Non-pigmented ciliary epithelial cell (primary cell): ENCODE measurements at regions not wholly inside any gene's neighbourhood (a gene's known extent, or its start where the extent isn't known, plus 50 kb on each side); places are given as distances from the start of the nearest gene placed in this dataset.
"Not testable (repeated sequence)": the region's sequence is repeated elsewhere in the genome, so short reads cannot be mapped to it uniquely, and the experiment has no call there.

ENCODE experiments used
- DNase-seq: peaks from one replicate; pipeline ENCODE4 v3.0.0-alpha.2; 2010; ENCODE audit warnings: low read depth

DNA sequence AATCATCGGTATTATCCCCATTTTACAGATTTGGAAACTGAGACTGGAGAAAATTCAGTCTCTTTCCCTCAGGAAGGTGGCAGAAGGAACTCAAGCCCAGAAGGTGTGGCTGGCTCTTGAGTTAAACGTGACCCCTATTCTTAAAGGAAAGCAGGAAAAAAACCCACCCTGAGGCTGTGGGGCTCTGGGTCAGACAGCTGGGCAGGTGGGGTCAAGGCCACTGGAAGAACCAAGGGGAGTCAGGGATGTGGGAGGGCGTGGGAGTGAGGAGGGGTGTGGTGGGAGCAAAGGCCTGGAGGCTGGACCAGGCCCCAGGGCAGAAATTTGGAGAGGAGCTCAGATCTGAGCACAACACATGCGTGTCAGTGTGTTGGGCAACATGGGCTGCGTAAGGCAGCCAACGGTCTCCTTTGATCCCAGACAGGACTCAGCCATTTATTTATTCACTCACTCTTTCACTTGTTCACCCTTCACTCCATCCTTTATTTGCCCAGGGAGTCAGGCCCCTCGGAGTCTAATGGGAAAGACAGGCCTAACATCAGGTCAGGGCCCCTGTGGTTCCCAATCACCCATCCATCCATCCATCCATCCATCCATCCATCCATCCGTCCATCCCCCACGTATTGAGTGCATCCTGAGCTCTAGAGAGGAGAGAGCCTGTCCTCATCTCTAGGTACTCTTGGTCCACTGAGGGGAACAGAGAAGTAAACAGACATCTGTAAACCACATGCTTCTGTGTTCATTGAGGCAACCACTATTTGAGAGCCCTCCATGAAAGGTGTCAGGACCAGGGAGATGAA lies 165.0 kb downstream of the VEGFA start:
- no peak for DNase-seq

- no peak for DNase-seq
Observed at GRCh38 chr6:43934183-43934802, 164.3 kb downstream of the VEGFA start.

DNA sequence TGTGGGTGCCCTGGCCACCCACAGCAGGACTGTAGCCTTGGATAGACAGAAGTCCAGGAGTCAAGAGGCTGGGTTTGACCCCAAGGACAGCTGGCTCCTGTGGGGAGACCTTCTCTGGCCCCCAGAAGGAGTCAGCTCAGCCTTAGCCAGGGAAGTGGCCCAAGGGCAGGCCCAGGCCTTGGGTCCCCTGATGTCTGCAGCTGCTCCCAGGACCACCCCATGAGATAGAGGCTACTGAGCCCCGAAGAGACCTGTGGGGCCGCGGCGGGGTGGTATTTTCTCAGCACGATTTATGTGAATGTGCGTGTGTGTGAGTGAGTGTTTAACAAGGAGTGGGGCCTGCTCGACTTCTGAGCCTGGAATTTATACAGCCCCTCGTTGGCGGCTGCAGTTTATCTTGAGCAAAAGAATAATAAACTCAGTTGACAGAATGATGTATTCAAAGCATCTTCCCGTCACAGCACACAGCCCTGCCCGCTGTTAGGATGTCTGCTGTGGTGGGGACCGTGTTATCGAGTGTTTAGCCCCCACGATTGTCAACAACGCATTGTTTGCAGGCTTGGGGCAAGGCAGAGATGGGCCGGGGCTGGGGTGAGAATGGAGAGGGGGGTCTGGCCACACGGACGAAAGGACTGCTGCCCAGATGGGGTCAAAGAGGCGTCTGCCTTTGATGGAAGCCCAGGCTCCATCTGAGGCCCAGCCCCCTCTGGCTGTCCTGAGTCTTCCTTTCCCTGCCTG lies 163.3 kb downstream of the VEGFA start:
- DNase-seq, result no peak

- no peak for DNase-seq
Observed at GRCh38 chr6:43932259-43933147, 162.5 kb downstream of the VEGFA start.

DNA sequence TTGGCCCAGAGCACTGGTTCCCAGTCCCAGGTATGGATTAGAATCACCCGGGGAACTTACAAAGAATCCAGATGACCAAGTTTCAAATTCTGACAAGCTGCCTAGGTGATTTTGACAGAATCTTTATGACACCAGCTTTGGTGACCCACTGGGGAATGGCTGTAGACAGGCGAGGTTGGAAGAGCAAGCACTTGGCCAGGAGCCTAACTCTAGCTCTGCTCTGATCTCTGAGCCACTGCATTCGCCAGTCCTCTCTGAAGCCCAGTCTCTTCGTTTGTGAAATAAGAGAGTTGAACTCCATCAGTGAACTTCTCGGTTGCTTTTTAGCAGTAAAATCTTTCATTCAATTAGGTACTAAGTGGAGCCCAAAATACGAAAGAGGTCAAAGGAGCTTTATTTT lies 161.2 kb downstream of the VEGFA start:
- no peak for DNase-seq

DNA sequence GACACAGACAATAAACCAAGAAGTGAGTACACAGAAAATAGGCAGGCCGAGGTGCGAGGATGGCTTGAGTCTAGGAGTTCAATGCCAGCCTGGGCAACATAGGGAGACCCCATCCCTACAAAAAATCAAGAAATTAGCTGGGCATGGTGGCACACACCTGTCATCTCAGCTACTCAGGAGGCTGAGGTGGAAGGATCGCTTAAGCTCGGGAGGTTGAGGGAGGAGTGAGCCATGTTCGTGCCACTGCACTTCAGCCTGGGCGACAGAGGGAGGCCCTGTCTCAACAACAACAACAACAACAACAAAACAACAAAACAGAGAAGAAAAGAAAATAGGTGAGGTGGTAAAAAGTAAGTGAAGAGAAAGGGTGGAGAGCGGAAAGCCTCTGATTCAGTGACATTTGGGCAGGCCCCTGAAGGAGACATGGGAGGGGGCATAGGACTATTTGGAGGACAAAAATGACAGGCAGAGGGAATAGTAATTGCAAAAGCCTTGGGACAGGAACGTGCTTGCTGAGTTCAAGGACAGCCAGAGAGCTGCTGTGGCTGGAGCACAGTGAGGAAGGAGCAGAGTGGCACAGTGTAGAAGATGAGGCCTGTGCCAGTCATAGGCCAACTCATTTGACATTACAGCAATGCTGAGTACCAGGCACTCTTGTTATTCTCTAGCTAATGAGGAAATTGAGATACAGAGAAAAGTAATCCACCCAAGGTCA lies 160.6 kb downstream of the VEGFA start:
- DNase-seq, result no peak

DNA sequence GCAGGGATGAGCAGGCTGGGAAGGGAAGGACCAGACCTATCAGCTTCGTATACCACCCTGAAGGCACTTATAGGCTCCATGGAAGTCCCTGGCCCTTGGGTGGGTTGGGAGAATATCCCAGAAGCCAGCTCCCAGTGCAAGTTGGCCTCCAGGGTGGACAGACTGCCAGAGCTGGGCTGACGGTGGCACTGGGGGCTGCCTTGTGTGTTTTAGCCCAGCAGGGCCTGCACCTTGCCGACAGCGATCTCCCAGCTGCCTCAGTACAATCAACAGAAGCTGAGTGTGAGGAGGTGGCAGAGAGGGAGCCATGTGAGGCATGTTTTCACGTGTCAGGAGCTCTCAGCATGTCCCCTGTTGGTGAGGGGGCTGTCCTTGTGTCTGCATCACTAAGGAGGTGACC lies 159.5 kb downstream of the VEGFA start:
- no peak for DNase-seq

DNA sequence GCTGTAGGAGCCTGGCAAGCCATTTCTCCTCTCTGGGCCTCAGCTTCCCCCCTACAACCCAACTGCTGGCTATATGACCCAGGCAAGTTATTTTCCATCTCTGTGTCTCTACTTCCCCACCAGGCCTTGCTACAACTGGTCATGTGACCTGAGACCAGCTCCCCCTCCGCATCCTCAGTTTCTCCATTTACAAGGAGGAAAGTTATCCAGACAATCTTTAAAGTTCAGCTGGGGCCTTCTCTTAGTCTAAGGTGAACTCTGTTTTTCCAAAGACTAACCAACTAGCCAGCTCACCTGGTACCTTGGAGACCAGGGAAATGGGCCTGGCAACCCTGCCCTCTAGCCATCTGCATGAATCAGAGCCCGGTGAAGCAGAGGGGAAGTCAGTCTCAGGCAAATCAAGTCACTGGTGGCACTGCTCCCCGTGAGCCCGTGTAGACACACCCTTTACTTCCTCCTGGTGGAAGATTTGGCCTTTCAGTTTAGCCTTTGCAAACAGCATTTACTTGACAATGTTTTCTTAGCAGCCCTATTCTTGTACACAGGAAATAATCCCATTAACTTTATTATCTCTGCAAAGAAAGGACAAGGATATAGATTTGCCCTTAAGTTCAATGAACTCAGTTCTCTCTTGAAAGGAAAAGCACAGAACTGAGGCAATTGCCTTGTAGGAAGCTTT lies 157.7 kb downstream of the VEGFA start:
- DNase-seq, result no peak

- peak; percentile 78 for DNase-seq
Observed at GRCh38 chr6:43926634-43927531, 156.9 kb downstream of the VEGFA start.

GRCh38 chr6:43925636-43926139 lies 155.7 kb downstream of the VEGFA start:
- not testable (repeated sequence) for DNase-seq

DNA sequence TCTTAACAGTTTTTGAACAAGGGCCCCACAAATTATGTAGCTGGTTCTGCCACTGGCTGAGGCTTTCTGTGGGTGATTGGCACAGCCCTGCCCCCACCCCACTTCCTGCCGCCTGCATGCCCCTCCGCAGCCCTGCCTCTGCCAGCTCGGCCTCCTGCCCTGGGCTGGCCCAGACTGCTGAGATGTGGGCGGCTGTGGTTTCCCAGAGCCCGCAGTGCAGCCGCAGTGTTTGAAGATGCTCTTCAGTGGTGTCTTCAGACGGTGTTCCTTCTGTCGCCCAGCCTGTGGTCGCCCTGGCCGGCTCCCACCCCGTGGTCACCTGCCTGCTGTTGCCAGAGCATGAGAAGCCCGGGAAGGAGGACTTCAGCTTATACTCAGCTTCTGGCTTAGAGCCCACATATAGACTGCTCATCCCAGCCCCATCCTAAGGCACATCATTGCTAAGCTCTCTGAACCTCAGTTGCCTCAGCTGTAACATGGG lies 154.3 kb downstream of the VEGFA start:
- DNase-seq, result no peak

GRCh38 chr6:43923376-43924221 lies 153.6 kb downstream of the VEGFA start:
- no peak for DNase-seq

DNA sequence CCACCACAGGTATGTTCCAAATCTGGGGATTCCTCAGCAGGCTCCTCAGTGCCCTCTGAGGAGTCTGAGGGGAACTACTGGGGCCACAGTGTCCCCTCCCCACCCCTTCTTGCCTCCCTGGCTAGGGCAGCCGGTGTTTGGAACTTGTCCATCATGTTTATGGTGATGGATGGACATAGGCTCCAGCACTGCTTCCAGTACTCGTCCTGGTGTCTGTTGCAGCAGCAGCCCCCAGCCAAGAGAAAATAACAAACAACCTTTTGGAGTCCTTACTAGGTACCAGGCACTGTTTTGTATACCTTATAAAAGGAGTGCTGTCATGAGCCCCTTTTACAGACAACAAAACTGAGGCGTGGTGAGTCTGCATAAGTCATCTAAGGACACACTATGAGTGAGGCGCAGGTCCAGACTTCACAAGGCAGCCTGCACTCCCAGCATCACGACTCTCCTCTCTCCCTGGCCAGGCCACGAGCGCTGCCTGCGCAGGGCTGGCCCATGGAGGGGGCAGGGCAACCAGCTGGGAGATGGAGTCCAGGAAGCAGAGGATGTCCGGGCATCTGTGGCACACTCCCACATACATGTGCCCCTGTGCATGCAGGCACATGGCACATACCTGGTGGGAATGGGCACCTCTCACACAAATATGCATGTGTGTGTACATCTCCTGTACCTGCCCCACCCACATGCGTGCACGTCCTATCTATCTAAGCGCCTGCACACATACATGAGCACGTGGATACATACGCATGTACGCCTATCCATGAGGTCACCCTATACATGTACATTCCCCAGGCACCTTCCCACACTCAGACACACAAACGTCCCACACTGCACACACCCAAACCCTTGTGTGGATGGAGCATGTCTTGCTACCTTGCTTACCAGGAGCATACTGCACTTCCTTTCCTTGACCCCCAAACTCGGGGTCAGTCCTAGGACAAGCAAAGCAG lies 152.7 kb downstream of the VEGFA start:
- no peak for DNase-seq

GRCh38 chr6:43921548-43922425 lies 151.8 kb downstream of the VEGFA start:
- DNase-seq, result no peak

DNA sequence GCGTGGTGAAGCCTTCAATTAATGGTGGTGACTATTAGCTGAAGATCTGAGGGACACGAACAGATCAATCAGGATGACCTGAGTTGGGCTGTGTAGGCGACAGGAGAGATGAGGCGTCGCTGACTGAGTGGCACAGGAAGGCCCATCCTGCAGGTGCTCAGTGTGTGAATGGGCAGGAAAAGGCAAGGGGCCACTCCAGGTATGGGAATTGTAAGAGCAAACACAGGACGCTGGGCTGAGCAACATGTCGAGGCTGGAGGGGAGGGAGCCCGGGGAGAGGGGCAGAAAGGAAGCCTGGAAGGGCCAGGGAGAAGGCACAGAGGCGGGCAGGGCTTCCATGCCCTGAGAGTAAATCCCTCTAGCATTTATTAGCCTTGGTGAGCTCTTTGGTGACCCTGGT lies 151.0 kb downstream of the VEGFA start:
- DNase-seq, result no peak

GRCh38 chr6:43919774-43920173 lies 149.8 kb downstream of the VEGFA start:
- DNase-seq, result no peak
